Activated T-cell treated with anti-CD3 and anti-CD28 coated beads for 1 hour (primary cell): ENCODE measurements at regions not wholly inside any gene's neighbourhood (a gene's known extent, or its start where the extent isn't known, plus 50 kb on each side); places are given as distances from the start of the nearest gene placed in this dataset.

Source experiments
- DNase-seq: peaks from one replicate; pipeline ENCODE4 v3.0.0-alpha.2; 2020; ENCODE audit warnings: low read depth

- DNase-seq = no peak
These were observed 217.4 kb upstream of the RTL1 start for GRCh38 chr14:101120641-101121507.

- no peak for DNase-seq
These were observed 218.1 kb upstream of the RTL1 start for GRCh38 chr14:101121508-101122139.

- no peak for DNase-seq
These were observed 219.0 kb upstream of the RTL1 start for GRCh38 chr14:101122237-101123141.

GRCh38 chr14:101123618-101124510 lies 220.3 kb upstream of the RTL1 start:
- no peak for DNase-seq

- no peak for DNase-seq
These were observed 221.3 kb upstream of the RTL1 start for GRCh38 chr14:101124815-101125214.

- no peak for DNase-seq
These were observed 221.8 kb upstream of the RTL1 start for GRCh38 chr14:101125313-101125712.

- DNase-seq = no peak
These were observed 222.5 kb upstream of the RTL1 start for GRCh38 chr14:101125719-101126651.

- DNase-seq = no peak
These were observed 223.2 kb upstream of the RTL1 start for GRCh38 chr14:101126731-101127130.

- no peak for DNase-seq
These were observed 223.7 kb upstream of the RTL1 start for GRCh38 chr14:101127224-101127623.

GRCh38 chr14:101128478-101129321 lies 225.2 kb upstream of the RTL1 start:
- DNase-seq = no peak

GRCh38 chr14:101129521-101130167 lies 226.1 kb upstream of the RTL1 start:
- DNase-seq = no peak

- DNase-seq = no peak
These were observed 227.3 kb upstream of the RTL1 start for GRCh38 chr14:101130861-101131260.

- DNase-seq = no peak
These were observed 228.0 kb upstream of the RTL1 start for GRCh38 chr14:101131451-101131916.

GRCh38 chr14:101132051-101132571 lies 228.6 kb upstream of the RTL1 start:
- DNase-seq = no peak

GRCh38 chr14:101132588-101132987 lies 229.1 kb upstream of the RTL1 start:
- no peak for DNase-seq

GRCh38 chr14:101133068-101133467 lies 229.5 kb upstream of the RTL1 start:
- DNase-seq = no peak

GRCh38 chr14:101134161-101134631 lies 230.7 kb upstream of the RTL1 start:
- no peak for DNase-seq

GRCh38 chr14:101134851-101135433 lies 231.4 kb upstream of the RTL1 start:
- DNase-seq = no peak
